Liver (tissue), 8 donors: ENCODE measurements at regions not wholly inside any gene's neighbourhood (a gene's known extent, or its start where the extent isn't known, plus 50 kb on each side); places are given as distances from the start of the nearest gene placed in this dataset.

Source experiments
- DNase-seq: peaks from one replicate; pipeline ENCODE4 v3.0.0-alpha.2; 2017; ENCODE audit warnings: low spot score
- H3K27ac ChIP-seq, 2 donors: one replicate each; pipeline ENCODE4 v1.7.0; 2013; ENCODE audit warnings: inconsistent platforms in 2 of 2, low read length in 2 of 2, control low read depth in 1 of 2, low read depth in 1 of 2, mild to moderate bottlenecking in 1 of 2
- H3K27me3 ChIP-seq, 4 donors: one replicate each; pipeline versions ENCODE4 v1.6.1 to v1.7.0; 2013; ENCODE audit warnings: low read length in 3 of 4, inconsistent platforms in 1 of 4, mild to moderate bottlenecking in 1 of 4, moderate library complexity in 1 of 4; ENCODE audit not compliant: control insufficient read depth in 4 of 4, insufficient read depth in 4 of 4
- H3K36me3 ChIP-seq, 4 donors: one replicate each; pipeline versions ENCODE4 v1.6.1 to v1.7.0; 2013; ENCODE audit warnings: low read length in 3 of 4, mild to moderate bottlenecking in 3 of 4, low read depth in 1 of 4, moderate library complexity in 1 of 4; ENCODE audit not compliant: control insufficient read depth in 4 of 4, insufficient read depth in 3 of 4
- H3K4me1 ChIP-seq, 4 donors: one replicate each; pipeline versions ENCODE4 v1.6.1 to v1.7.0; 2013; ENCODE audit warnings: low read length in 3 of 4, mild to moderate bottlenecking in 3 of 4, moderate library complexity in 1 of 4; ENCODE audit not compliant: control insufficient read depth in 4 of 4, insufficient read depth in 4 of 4
- H3K4me3 ChIP-seq, 3 donors: one replicate each; pipeline versions ENCODE4 v1.6.1 to v1.7.0; 2013; ENCODE audit warnings: low read length in 3 of 3, control low read depth in 1 of 3, low read depth in 1 of 3, mild to moderate bottlenecking in 1 of 3
- H3K9ac ChIP-seq, 2 donors: one replicate each; pipeline ENCODE4 v1.7.0; 2013; ENCODE audit warnings: low read length in 2 of 2, mild to moderate bottlenecking in 2 of 2, moderate library complexity in 2 of 2, control low read depth in 1 of 2, low read depth in 1 of 2
- H3K9me3 ChIP-seq, 4 donors: one replicate each; pipeline versions ENCODE4 v1.6.1 to v1.7.0; 2013; ENCODE audit warnings: low read length in 3 of 4; ENCODE audit not compliant: control insufficient read depth in 4 of 4
- FOXA1 ChIP-seq: IDR thresholded peaks from 2 replicates; pipeline ENCODE4 v1.6.1; 2016; ENCODE audit warnings: antibody characterized with exemption
- FOXA2 ChIP-seq: IDR thresholded peaks from 2 replicates; pipeline ENCODE4 v1.6.1; 2016; ENCODE audit warnings: antibody characterized with exemption
- HNF4A ChIP-seq, 2 donors: conservative IDR thresholded peaks; 2 replicates each; pipeline ENCODE4 v1.6.1; 2016; ENCODE audit warnings: antibody characterized with exemption in 2 of 2, mild to moderate bottlenecking in 2 of 2
- HNF4G ChIP-seq: IDR thresholded peaks from 2 replicates; pipeline ENCODE4 v1.6.1; 2016; ENCODE audit warnings: antibody characterized with exemption
- NR2F2 ChIP-seq: IDR thresholded peaks from 2 replicates; pipeline ENCODE4 v1.6.1; 2016; ENCODE audit warnings: antibody characterized with exemption
- RAD21 ChIP-seq, 2 donors: IDR thresholded peaks; 2 replicates each; pipeline ENCODE4 v1.6.1; 2016; ENCODE audit warnings: antibody characterized with exemption in 2 of 2, mild to moderate bottlenecking in 2 of 2
- SP1 ChIP-seq: IDR thresholded peaks from 2 replicates; pipeline ENCODE4 v1.6.1; 2018; ENCODE audit warnings: antibody characterized with exemption, mild to moderate bottlenecking
- TAF1 ChIP-seq: conservative IDR thresholded peaks from 2 replicates; pipeline ENCODE4 v1.6.1; 2016; ENCODE audit warnings: antibody characterized with exemption, mild to moderate bottlenecking
- YY1 ChIP-seq: IDR thresholded peaks from 2 replicates; pipeline ENCODE4 v1.6.1; 2016; ENCODE audit warnings: antibody characterized with exemption, mild to moderate bottlenecking
- WGBS: extraction: QIAGEN DNeasy Blood & Tissue Kit; methylation state at CpG from one replicate; pipeline ENCODE4 v1.1.7; 2013; 5-methylcytosine and 5-hydroxymethylcytosine counted together
- TF ChIP-seq, protein P1 (sequence below): IDR thresholded peaks from 2 replicates; pipeline ENCODE4 v1.6.1; 2016; ENCODE audit warnings: antibody characterized with exemption
- TF ChIP-seq, protein P2 (sequence below): IDR thresholded peaks from 2 replicates; pipeline ENCODE4 v1.6.1; 2016; ENCODE audit warnings: antibody characterized with exemption
- TF ChIP-seq, protein P3 (sequence below): IDR thresholded peaks from 2 replicates; pipeline ENCODE4 v1.6.1; 2016; ENCODE audit warnings: antibody characterized with exemption, mild to moderate bottlenecking
- TF ChIP-seq, protein P4 (sequence below): fragments of 150-350 bp; IDR thresholded peaks from 2 replicates; pipeline ENCODE4 v1.5.1; 2017; ENCODE audit warnings: improper control_type of control experiment, low read depth, low read length; ENCODE audit not compliant: missing input control
- donor health status: healthy.
- donor health status: healthy.
- donor health status: healthy.
- donor health status: healthy.
- donor health status: healthy.

DNA sequence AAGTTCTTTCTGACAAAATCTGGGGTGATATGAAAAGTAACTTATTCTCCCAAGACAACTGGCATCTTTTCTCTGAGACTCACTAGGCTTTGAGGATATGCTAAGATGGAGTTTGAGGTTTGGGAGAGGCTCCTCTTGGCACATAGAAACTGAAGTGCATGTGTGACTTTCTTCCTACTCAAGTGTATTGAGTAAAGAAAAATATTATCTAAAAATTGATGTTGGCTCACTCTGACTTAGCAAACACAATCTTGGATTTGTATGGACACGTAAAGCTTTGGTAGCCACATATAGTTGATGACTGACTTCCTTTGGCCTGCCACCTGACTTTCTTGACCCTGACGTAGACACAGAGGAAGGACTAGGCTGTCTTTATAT lies 71.1 kb upstream of the KLF12 start (continued):
- TF ChIP-seq, protein P1, sequence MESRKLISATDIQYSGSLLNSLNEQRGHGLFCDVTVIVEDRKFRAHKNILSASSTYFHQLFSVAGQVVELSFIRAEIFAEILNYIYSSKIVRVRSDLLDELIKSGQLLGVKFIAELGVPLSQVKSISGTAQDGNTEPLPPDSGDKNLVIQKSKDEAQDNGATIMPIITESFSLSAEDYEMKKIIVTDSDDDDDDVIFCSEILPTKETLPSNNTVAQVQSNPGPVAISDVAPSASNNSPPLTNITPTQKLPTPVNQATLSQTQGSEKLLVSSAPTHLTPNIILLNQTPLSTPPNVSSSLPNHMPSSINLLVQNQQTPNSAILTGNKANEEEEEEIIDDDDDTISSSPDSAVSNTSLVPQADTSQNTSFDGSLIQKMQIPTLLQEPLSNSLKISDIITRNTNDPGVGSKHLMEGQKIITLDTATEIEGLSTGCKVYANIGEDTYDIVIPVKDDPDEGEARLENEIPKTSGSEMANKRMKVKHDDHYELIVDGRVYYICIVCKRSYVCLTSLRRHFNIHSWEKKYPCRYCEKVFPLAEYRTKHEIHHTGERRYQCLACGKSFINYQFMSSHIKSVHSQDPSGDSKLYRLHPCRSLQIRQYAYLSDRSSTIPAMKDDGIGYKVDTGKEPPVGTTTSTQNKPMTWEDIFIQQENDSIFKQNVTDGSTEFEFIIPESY = no peak
- TF ChIP-seq RAD21 (IDR thresholded peaks at IDR 0.05) = no peak
- TF ChIP-seq, protein P2, sequence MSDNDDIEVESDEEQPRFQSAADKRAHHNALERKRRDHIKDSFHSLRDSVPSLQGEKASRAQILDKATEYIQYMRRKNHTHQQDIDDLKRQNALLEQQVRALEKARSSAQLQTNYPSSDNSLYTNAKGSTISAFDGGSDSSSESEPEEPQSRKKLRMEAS = no peak

DNA sequence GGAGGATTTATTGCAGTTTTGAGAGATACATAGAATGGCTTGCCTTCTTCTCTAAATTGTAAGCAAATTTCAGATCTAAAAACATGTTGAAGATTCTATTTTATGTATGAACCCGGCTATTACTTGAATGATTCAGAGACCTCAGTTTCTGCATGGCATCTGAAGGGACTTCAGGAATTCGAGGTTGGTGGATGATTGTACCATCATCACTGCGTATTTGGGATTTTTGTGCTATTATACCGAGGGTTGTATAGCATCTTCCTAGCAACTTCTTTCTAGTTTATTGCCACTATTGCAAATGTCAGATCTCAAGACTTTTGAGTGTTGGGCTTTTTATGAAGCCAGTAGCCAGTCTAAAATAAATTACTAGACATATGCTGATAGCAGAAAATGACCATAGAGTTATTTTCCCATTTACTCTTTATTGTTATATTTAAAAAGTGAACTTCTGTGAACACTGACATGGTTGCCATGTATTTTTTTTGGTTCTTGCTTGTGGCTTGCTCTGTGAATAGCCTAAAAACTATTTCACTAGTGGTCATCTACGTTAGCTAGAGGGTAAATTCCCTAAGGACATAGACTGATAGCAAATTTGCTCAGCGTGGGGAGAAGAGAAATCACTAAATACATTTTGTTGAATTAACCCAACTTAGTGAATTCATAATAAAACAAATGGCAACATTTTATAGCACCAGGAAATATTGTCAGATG lies 70.6 kb upstream of the KLF12 start:
- DNase-seq = no peak

DNA sequence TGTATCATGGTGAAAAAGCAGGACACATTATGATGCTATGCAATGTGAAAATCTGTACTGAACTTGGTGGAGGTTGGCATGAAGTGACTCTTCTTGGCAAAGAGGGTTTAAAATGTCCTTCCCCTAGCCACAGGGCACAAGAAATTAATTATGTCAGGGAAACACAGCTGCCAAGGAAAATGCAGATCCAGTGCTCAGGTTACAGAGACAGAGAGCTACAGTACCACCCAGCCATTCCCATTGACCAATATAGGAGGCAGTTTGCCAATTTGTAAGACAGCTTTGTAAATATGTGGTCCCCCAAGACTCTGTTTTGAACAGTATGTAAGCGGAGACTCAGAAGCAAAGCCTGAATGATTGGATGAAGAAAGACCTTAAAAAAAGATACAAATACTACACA lies 69.4 kb upstream of the KLF12 start:
- Histone ChIP-seq H3K27ac (no peak overlapping the region), H3K9ac (no peak overlapping the region), H3K27me3 (no peaks in the 10 kb centered on the region), H3K4me1 (peaks cover 2 to 8% (median 6%) of the 10 kb centered on the region in 4 donors), H3K4me3 (no peak overlapping the region), H3K36me3 (no peaks in the 10 kb centered on the region), H3K9me3 (no peaks in the 10 kb centered on the region)
- no peak for DNase-seq
- TF ChIP-seq HNF4G (no peak), SP1 (no peak), NR2F2 (no peak), TAF1 (no peak), FOXA1 (no peak), HNF4A (conservative IDR thresholded peaks at IDR 0.05) (no peak)
- TF ChIP-seq, protein P2 = no peak
- TF ChIP-seq, protein P3, sequence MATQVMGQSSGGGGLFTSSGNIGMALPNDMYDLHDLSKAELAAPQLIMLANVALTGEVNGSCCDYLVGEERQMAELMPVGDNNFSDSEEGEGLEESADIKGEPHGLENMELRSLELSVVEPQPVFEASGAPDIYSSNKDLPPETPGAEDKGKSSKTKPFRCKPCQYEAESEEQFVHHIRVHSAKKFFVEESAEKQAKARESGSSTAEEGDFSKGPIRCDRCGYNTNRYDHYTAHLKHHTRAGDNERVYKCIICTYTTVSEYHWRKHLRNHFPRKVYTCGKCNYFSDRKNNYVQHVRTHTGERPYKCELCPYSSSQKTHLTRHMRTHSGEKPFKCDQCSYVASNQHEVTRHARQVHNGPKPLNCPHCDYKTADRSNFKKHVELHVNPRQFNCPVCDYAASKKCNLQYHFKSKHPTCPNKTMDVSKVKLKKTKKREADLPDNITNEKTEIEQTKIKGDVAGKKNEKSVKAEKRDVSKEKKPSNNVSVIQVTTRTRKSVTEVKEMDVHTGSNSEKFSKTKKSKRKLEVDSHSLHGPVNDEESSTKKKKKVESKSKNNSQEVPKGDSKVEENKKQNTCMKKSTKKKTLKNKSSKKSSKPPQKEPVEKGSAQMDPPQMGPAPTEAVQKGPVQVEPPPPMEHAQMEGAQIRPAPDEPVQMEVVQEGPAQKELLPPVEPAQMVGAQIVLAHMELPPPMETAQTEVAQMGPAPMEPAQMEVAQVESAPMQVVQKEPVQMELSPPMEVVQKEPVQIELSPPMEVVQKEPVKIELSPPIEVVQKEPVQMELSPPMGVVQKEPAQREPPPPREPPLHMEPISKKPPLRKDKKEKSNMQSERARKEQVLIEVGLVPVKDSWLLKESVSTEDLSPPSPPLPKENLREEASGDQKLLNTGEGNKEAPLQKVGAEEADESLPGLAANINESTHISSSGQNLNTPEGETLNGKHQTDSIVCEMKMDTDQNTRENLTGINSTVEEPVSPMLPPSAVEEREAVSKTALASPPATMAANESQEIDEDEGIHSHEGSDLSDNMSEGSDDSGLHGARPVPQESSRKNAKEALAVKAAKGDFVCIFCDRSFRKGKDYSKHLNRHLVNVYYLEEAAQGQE = no peak
- WGBS = 100% methylated on average over 1 of the region's 1 CpG

More for the DNA sequence above, 70.6 kb upstream of the KLF12 start:
- Histone ChIP-seq H3K27me3 (no peaks in the 10 kb centered on the region), H3K9me3 (no peaks in the 10 kb centered on the region), H3K36me3 (no peaks in the 10 kb centered on the region), H3K4me1 (peaks cover 2 to 8% (median 6%) of the 10 kb centered on the region in 4 donors), H3K9ac (no peak overlapping the region), H3K4me3 (no peak overlapping the region), H3K27ac (no peak overlapping the region)
- 94% methylated on average over 6 of the region's 6 CpGs for WGBS
- TF ChIP-seq RAD21 (IDR thresholded peaks at IDR 0.05) (no peak), YY1 (no peak), FOXA2 (no peak), HNF4A (conservative IDR thresholded peaks at IDR 0.05) (no peak)
- TF ChIP-seq, protein P4, sequence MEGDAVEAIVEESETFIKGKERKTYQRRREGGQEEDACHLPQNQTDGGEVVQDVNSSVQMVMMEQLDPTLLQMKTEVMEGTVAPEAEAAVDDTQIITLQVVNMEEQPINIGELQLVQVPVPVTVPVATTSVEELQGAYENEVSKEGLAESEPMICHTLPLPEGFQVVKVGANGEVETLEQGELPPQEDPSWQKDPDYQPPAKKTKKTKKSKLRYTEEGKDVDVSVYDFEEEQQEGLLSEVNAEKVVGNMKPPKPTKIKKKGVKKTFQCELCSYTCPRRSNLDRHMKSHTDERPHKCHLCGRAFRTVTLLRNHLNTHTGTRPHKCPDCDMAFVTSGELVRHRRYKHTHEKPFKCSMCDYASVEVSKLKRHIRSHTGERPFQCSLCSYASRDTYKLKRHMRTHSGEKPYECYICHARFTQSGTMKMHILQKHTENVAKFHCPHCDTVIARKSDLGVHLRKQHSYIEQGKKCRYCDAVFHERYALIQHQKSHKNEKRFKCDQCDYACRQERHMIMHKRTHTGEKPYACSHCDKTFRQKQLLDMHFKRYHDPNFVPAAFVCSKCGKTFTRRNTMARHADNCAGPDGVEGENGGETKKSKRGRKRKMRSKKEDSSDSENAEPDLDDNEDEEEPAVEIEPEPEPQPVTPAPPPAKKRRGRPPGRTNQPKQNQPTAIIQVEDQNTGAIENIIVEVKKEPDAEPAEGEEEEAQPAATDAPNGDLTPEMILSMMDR = no peak
- TF ChIP-seq, protein P2 = no peak
- TF ChIP-seq, protein P1 = no peak
